ENCODE measurements at regions not wholly inside any gene's neighbourhood (a gene's known extent, or its start where the extent isn't known, plus 50 kb on each side); places are given as distances from the start of the nearest gene placed in this dataset.

DNA sequence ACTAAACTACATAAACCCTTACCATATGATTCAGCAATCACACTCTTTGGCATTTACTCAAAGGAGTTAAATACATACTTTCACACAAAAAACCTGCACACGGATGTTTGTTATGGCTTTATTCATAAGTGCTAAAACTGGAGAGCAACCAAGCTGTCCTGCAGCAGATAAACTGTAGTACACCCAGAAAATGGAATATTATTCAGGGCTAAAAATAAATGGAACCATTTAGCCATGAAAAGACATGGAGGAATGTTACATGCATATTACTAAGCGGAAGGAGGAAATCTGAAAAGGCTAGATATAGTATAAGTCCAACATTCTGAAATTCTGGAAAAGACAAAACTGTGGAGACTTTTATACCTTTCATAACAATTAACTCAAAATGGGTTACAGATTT, 73.6 kb upstream of the PHACTR3 start:
- Histone ChIP-seq H3K27ac (no peak overlapping the region), H3K9me3 (replicated peaks in 1 of 3) (no peaks in the 10 kb centered on the region), H3K4me3 (no peak overlapping the region), H3K36me3 (replicated peaks in 1 of 2) (no peaks in the 10 kb centered on the region), H3K4me1 (replicated peaks in 1 of 2) (no peaks in the 10 kb centered on the region), H3K27me3 (peaks cover 21% of the 10 kb centered on the region)
- intact Hi-C loops (cut with DNase I) = no loop called here
- DNase-seq = no peak
- WGBS, 4 donors = 62 to 69% (median 65%) methylated on average over 2 of the region's 2 CpGs
- TF ChIP-seq, protein P1, sequence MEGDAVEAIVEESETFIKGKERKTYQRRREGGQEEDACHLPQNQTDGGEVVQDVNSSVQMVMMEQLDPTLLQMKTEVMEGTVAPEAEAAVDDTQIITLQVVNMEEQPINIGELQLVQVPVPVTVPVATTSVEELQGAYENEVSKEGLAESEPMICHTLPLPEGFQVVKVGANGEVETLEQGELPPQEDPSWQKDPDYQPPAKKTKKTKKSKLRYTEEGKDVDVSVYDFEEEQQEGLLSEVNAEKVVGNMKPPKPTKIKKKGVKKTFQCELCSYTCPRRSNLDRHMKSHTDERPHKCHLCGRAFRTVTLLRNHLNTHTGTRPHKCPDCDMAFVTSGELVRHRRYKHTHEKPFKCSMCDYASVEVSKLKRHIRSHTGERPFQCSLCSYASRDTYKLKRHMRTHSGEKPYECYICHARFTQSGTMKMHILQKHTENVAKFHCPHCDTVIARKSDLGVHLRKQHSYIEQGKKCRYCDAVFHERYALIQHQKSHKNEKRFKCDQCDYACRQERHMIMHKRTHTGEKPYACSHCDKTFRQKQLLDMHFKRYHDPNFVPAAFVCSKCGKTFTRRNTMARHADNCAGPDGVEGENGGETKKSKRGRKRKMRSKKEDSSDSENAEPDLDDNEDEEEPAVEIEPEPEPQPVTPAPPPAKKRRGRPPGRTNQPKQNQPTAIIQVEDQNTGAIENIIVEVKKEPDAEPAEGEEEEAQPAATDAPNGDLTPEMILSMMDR (IDR thresholded peaks at IDR 0.05) = no peak
- no peak for TF ChIP-seq POLR2A (IDR thresholded peaks at IDR 0.05)

DNA sequence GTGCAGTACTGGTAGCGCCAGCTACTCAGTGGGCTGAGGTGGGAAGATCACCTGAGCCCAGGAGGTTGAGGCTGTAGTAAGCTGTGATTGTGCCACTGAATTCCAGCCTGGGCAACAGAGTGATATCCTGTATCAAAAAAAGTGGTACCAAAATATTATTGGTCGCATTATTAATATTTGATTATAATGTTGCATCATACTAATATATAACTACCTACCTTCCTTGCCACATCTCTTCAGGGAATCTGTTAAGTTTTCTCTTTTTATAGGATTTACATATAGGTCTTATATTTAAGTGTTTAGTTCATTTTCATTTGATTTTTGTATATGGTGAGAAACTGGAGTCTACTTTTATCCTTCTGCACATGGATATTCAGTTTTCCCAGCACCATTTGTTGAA, 66.3 kb upstream of the PHACTR3 start:
- H3K36me3 ChIP-seq (replicated peaks in 1 of 2) = no peaks in the 10 kb centered on the region
- intact Hi-C loops (cut with DNase I) = no loop called here
- WGBS, 4 donors = 84 to 96% (median 91%) methylated on average over 2 of the region's 2 CpGs
- peaks cover 0 to 7% (median 0%) of the 10 kb centered on the region in 3 donors for H3K9me3 ChIP-seq (replicated peaks in 1 of 3)
- H3K27me3 ChIP-seq = peaks cover 4% of the 10 kb centered on the region
- no peak for DNase-seq
- no peaks in the 10 kb centered on the region for H3K4me1 ChIP-seq (replicated peaks in 1 of 2)
- H3K27ac ChIP-seq = no peak overlapping the region
- H3K4me3 ChIP-seq = no peak overlapping the region
- TF ChIP-seq, protein P1 (IDR thresholded peaks at IDR 0.05) = no peak
- TF ChIP-seq POLR2A (IDR thresholded peaks at IDR 0.05) = no peak

DNA sequence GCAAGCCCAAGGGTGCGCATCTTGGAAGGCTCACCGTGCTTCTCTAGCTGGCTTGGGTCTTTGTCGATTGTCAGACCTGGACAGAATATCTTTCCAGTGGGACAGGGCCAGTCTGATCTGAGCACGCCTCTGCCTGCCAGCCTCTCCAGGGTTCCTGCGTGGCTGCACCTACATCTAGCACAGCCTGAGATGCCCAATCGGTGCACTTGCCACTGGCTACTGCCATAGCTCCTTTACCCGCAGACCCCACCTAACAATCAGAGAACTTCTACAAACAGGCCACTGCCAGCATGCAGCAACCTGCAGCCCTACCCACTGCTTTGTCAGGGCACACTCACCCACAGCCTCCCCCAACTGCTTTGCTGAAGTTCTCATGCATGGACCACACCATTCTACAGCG, 56.7 kb upstream of the PHACTR3 start:
- no peak for DNase-seq
- no peaks in the 10 kb centered on the region for H3K36me3 ChIP-seq (replicated peaks in 1 of 2)
- peaks cover under 1% of the 10 kb centered on the region for H3K27me3 ChIP-seq
- no peaks in the 10 kb centered on the region for H3K9me3 ChIP-seq (replicated peaks in 1 of 3)
- intact Hi-C loops (cut with DNase I) = no loop called here
- no peak overlapping the region for H3K27ac ChIP-seq
- H3K4me3 ChIP-seq = no peak overlapping the region
- TF ChIP-seq POLR2A (IDR thresholded peaks at IDR 0.05) = no peak
- TF ChIP-seq, protein P1 (IDR thresholded peaks at IDR 0.05) = no peak
- 40 to 90% (median 88%) methylated on average over 1 to 8 of the region's 8 CpGs for WGBS, 4 donors
- no peaks in the 10 kb centered on the region for H3K4me1 ChIP-seq (replicated peaks in 1 of 2)

Small RNA genes in the stretch of these regions (small RNA-seq; reads per million reads assigned to genes)
- gene PIEZO1P1 = 0 reads per million in 2 donors
